ENCODE measurements at regions not wholly inside any gene's neighbourhood (a gene's known extent, or its start where the extent isn't known, plus 50 kb on each side); places are given as distances from the start of the nearest gene placed in this dataset.

DNA sequence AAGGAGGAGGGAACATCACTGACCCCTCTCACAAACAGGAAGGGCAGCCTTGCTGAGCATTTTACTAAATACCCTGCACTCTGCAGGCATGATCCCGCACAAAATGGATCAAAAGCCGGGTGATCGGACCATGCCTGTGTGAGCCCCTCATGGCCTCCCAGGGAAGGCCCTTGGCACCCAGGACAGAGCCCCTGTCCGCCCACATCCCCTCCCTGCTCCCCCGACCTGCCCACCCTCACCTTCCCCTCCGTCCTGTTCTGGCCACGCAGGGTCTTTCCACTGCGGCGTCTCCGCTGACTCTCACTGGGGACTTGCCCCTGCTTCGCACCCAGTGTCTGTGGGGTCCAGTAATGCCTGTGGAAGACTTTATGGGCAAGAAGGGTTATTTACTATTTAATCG is 105.0 kb downstream of the HMX1 start:
- TF ChIP-seq, protein P1, sequence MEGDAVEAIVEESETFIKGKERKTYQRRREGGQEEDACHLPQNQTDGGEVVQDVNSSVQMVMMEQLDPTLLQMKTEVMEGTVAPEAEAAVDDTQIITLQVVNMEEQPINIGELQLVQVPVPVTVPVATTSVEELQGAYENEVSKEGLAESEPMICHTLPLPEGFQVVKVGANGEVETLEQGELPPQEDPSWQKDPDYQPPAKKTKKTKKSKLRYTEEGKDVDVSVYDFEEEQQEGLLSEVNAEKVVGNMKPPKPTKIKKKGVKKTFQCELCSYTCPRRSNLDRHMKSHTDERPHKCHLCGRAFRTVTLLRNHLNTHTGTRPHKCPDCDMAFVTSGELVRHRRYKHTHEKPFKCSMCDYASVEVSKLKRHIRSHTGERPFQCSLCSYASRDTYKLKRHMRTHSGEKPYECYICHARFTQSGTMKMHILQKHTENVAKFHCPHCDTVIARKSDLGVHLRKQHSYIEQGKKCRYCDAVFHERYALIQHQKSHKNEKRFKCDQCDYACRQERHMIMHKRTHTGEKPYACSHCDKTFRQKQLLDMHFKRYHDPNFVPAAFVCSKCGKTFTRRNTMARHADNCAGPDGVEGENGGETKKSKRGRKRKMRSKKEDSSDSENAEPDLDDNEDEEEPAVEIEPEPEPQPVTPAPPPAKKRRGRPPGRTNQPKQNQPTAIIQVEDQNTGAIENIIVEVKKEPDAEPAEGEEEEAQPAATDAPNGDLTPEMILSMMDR (IDR thresholded peaks at IDR 0.05): no peak
- no peak for DNase-seq
- Mint-ChIP-seq H3K27ac (no peak overlapping the region), H3K4me3 (no peak overlapping the region), H3K4me1 (no peaks in the 10 kb centered on the region), H3K27me3 (ENCODE audit: low read depth in 3 of 3) (peaks cover 0 to 4% (median 3%) of the 10 kb centered on the region in 3 donors), H3K36me3 (no peaks in the 10 kb centered on the region), H3K9me3 (no peaks in the 10 kb centered on the region)
- Histone ChIP-seq H3K4me2 (replicated peaks; ENCODE audit: extremely low read depth, low read length, poor library complexity, severe bottlenecking) (no peak overlapping the region), H3K9me3 (replicated peaks in 1 of 2; ENCODE audit: control insufficient read depth in 1 of 2, insufficient read depth in 1 of 2, low read length in 2 of 2) (no peaks in the 10 kb centered on the region), H3K4me1 (ENCODE audit: control insufficient read depth in 1 of 2, insufficient read depth in 2 of 2, low read length in 2 of 2) (no peaks in the 10 kb centered on the region), H3K27me3 (ENCODE audit: control insufficient read depth in 2 of 2, insufficient read depth in 2 of 2, low read length in 2 of 2) (no peaks in the 10 kb centered on the region), H3K9ac (ENCODE audit: insufficient read depth, low read length, poor library complexity, severe bottlenecking) (no peak overlapping the region), H4K20me1 (ENCODE audit: insufficient read depth, low read length) (no peaks in the 10 kb centered on the region), H3K79me2 (ENCODE audit: insufficient read depth, low read length) (no peaks in the 10 kb centered on the region), H2AFZ (ENCODE audit: insufficient read depth, low read depth, low read length, poor library complexity, severe bottlenecking) (no peak overlapping the region), H3K4me3 (replicated peaks in 1 of 3; ENCODE audit: low read depth in 2 of 3, low read length in 3 of 3) (no peak overlapping the region), H3K27ac (ENCODE audit: low read depth in 1 of 2, low read length in 2 of 2) (no peak overlapping the region), H3K36me3 (replicated peaks in 1 of 2; ENCODE audit: control insufficient read depth in 1 of 2, insufficient read depth in 2 of 2, low read length in 2 of 2) (no peaks in the 10 kb centered on the region)
- whole genome bisulfite sequencing (ENCODE audit: insufficient coverage): 91% methylated on average over 4 of the region's 12 CpGs
- intact Hi-C loops (cut with micrococcal nuclease): no loop called here

DNA sequence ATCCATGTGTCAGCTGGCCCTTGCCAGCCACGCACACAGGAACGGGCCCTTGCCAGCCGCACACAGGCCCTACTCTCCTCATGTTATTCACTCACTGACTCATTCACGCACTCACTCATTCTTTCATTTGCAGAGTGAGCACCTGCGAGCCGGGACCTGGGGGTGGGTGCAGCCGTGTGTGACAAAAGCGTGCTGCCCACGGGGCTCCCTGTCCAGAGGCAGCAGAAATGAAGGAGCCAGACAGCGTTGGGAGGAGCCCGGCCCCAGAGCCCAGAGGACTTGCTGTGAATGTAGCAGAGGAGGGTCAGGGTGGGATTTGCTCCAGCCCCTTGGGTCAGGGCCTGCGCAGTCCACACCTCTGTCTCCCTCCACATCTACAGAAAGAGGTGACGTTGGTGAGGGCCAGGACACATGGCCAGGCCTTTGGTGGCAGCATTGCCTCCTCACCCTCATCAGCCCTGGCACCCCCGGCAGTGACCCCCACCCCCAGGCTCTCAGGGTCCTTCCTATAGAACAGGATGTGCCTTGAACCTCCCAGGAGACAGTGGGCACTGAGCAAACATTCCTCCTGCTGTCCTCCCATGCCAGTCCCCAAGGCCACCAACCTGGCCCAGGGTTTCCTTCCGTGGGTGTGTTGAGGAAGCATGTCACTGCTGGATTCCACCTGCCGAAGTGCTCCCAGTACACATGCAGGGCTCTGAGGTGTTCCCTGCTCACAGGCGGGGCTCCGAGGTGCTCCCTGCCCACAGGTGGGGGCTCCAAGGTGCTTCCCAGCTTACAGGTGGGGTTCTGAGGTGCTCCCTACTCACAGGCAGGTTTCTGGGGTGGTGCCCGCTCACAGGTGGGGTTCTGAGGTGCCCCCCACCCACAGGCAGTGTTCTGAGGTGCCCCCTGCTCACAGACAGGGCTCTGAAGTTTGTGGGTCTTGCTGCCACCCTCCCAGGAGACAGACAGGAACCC is 105.7 kb downstream of the HMX1 start:
- no peak overlapping the region for H3K27ac ChIP-seq (ENCODE audit: low read depth in 1 of 2, low read length in 2 of 2)
- no peaks in the 10 kb centered on the region for H3K4me1 Mint-ChIP-seq

More for the DNA sequence above, 105.7 kb downstream of the HMX1 start:
- no peak for DNase-seq
- 90% methylated on average over 15 of the region's 19 CpGs for WGBS (ENCODE audit: insufficient coverage)
- Mint-ChIP-seq H3K9me3 (no peaks in the 10 kb centered on the region), H3K4me3 (no peak overlapping the region), H3K36me3 (no peaks in the 10 kb centered on the region), H3K27ac (peak overlapping the region in 1 of 7 donors; percentile 33), H3K27me3 (ENCODE audit: low read depth in 3 of 3) (peaks cover 0 to 7% (median 3%) of the 10 kb centered on the region in 3 donors)
- Histone ChIP-seq H3K4me3 (replicated peaks in 1 of 3; ENCODE audit: low read depth in 2 of 3, low read length in 3 of 3) (no peak overlapping the region), H2AFZ (ENCODE audit: insufficient read depth, low read depth, low read length, poor library complexity, severe bottlenecking) (no peak overlapping the region), H4K20me1 (ENCODE audit: insufficient read depth, low read length) (no peaks in the 10 kb centered on the region), H3K9ac (ENCODE audit: insufficient read depth, low read length, poor library complexity, severe bottlenecking) (no peak overlapping the region), H3K79me2 (ENCODE audit: insufficient read depth, low read length) (no peaks in the 10 kb centered on the region), H3K36me3 (replicated peaks in 1 of 2; ENCODE audit: control insufficient read depth in 1 of 2, insufficient read depth in 2 of 2, low read length in 2 of 2) (no peaks in the 10 kb centered on the region), H3K4me1 (ENCODE audit: control insufficient read depth in 1 of 2, insufficient read depth in 2 of 2, low read length in 2 of 2) (no peaks in the 10 kb centered on the region), H3K4me2 (replicated peaks; ENCODE audit: extremely low read depth, low read length, poor library complexity, severe bottlenecking) (no peak overlapping the region), H3K9me3 (replicated peaks in 1 of 2; ENCODE audit: control insufficient read depth in 1 of 2, insufficient read depth in 1 of 2, low read length in 2 of 2) (no peaks in the 10 kb centered on the region), H3K27me3 (ENCODE audit: control insufficient read depth in 2 of 2, insufficient read depth in 2 of 2, low read length in 2 of 2) (no peaks in the 10 kb centered on the region)
- intact Hi-C loops (cut with micrococcal nuclease): no loop called here
- TF ChIP-seq, protein P1 (IDR thresholded peaks at IDR 0.05): no peak
